Panc1 (cell line): ENCODE measurements at regions not wholly inside any gene's neighbourhood (a gene's known extent, or its start where the extent isn't known, plus 50 kb on each side); places are given as distances from the start of the nearest gene placed in this dataset.
"Not testable (repeated sequence)": the region's sequence is repeated elsewhere in the genome, so short reads cannot be mapped to it uniquely, and the experiment has no call there.

Experiments used
- CTCF ChIP-seq: fragments of 450-650 bp; IDR thresholded peaks from 2 replicates; pipeline ENCODE4 v1.5.1; 2017; ENCODE audit warnings: mild to moderate bottlenecking
- SIN3A ChIP-seq: IDR thresholded peaks from 2 replicates; pipeline ENCODE4 v1.6.1; 2012; ENCODE audit warnings: low read depth, mild to moderate bottlenecking, low read length, moderate library complexity, borderline replicate concordance; ENCODE audit not compliant: insufficient read depth
- TF ChIP-seq, protein P1 (sequence below), 2 experiments: IDR thresholded peaks; 2 replicates each; pipeline ENCODE4 v1.6.1; 2011 to 2012; ENCODE audit warnings: low read depth in 2 of 2, control low read depth in 1 of 2, low read length in 1 of 2, mild to moderate bottlenecking in 1 of 2, moderate library complexity in 1 of 2; ENCODE audit not compliant: insufficient read depth in 1 of 2

DNA sequence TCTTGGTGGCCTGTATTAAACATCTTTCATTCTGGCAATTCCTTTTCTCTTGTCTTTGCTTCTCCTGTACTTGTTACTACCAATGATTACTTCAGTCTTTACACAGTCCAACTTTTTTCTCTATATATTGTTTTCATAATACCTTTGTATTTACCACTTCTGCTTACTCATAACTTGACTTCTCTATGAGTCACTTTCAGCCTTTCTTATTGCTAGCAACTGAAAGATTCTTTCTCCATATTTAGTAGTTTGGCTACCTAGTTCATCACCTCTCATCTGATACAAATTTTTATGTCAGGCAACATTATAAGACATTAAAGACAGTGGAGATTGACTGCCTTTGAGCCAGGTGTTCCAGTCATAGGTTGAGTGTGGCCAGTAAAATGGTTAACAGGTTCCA, 893.3 kb downstream of the NAP1L3 start:
- not testable (repeated sequence) for TF ChIP-seq CTCF, SIN3A
- TF ChIP-seq, protein P1, sequence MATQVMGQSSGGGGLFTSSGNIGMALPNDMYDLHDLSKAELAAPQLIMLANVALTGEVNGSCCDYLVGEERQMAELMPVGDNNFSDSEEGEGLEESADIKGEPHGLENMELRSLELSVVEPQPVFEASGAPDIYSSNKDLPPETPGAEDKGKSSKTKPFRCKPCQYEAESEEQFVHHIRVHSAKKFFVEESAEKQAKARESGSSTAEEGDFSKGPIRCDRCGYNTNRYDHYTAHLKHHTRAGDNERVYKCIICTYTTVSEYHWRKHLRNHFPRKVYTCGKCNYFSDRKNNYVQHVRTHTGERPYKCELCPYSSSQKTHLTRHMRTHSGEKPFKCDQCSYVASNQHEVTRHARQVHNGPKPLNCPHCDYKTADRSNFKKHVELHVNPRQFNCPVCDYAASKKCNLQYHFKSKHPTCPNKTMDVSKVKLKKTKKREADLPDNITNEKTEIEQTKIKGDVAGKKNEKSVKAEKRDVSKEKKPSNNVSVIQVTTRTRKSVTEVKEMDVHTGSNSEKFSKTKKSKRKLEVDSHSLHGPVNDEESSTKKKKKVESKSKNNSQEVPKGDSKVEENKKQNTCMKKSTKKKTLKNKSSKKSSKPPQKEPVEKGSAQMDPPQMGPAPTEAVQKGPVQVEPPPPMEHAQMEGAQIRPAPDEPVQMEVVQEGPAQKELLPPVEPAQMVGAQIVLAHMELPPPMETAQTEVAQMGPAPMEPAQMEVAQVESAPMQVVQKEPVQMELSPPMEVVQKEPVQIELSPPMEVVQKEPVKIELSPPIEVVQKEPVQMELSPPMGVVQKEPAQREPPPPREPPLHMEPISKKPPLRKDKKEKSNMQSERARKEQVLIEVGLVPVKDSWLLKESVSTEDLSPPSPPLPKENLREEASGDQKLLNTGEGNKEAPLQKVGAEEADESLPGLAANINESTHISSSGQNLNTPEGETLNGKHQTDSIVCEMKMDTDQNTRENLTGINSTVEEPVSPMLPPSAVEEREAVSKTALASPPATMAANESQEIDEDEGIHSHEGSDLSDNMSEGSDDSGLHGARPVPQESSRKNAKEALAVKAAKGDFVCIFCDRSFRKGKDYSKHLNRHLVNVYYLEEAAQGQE (IDR thresholded peaks at IDR 0.05; ENCODE audit: insufficient read depth in 1 of 2, low read depth in 2 of 2, low read length in 1 of 2) = not testable (repeated sequence)
